WTC11 (cell line): ENCODE measurements at regions not wholly inside any gene's neighbourhood (a gene's known extent, or its start where the extent isn't known, plus 50 kb on each side); places are given as distances from the start of the nearest gene placed in this dataset.
"Not testable (repeated sequence)": the region's sequence is repeated elsewhere in the genome, so short reads cannot be mapped to it uniquely, and the experiment has no call there.

ENCODE experiments used
- ATAC-seq: fragments of 200-7000 bp; cut with Tn5 transposase; 2 replicates; pipeline ENCODE4 v1.10.0; 2021; ENCODE audit warnings: mild to moderate bottlenecking, moderate library complexity
- CTCF ChIA-PET: fragments of 300-600 bp; sonication (Branson Sonifier 250); formaldehyde crosslinking; loops from one replicate; lab custom pipeline; 2021; ENCODE audit warnings: antibody characterized with exemption; lab: Charles Lee
- POLR2A ChIA-PET: fragments of 350-600 bp; sonication (Branson Sonifier 250); formaldehyde crosslinking; loops from one replicate; lab custom pipeline; 2021; ENCODE audit warnings: antibody characterized with exemption; lab: Charles Lee
- DNase-seq: peaks from one replicate; pipeline ENCODE4 v3.0.0; 2021; ENCODE audit warnings: low spot score
- H3K27ac Mint-ChIP-seq: 2 replicates; pipeline ENCODE4 v1.8.0; 2021; ENCODE audit warnings: mixed read lengths
- H3K27me3 Mint-ChIP-seq: 2 replicates; pipeline ENCODE4 v1.8.0; 2021; ENCODE audit warnings: low read depth, mild to moderate bottlenecking, moderate library complexity, mixed read lengths
- H3K36me3 Mint-ChIP-seq: 2 replicates; pipeline ENCODE4 v1.8.0; 2021; ENCODE audit warnings: mixed read lengths
- H3K4me1 Mint-ChIP-seq: 2 replicates; pipeline ENCODE4 v1.8.0; 2022; ENCODE audit warnings: mixed read lengths
- H3K4me3 Mint-ChIP-seq: 2 replicates; pipeline ENCODE4 v1.8.0; 2021; ENCODE audit warnings: mild to moderate bottlenecking, moderate library complexity, mixed read lengths
- H3K9me3 Mint-ChIP-seq: 2 replicates; pipeline ENCODE4 v1.8.0; 2021; ENCODE audit warnings: mixed read lengths
- CREB1 ChIP-seq: sonication (generic); formaldehyde crosslinking; IDR thresholded peaks from 2 replicates; pipeline ENCODE4 v1.8.0; 2023; ENCODE audit warnings: mild to moderate bottlenecking, missing genetic modification reagents
- CREM ChIP-seq: sonication (generic); formaldehyde crosslinking; IDR thresholded peaks from 2 replicates; pipeline ENCODE4 v1.8.1; 2022; ENCODE audit warnings: mild to moderate bottlenecking, missing genetic modification reagents, moderate library complexity
- FOXP1 ChIP-seq: sonication (generic); formaldehyde crosslinking; IDR thresholded peaks from 2 replicates; pipeline ENCODE4 v1.8.0; 2022; ENCODE audit warnings: missing genetic modification reagents, mild to moderate bottlenecking, moderate library complexity, borderline replicate concordance
- GABPB1 ChIP-seq: sonication (generic); formaldehyde crosslinking; IDR thresholded peaks from 2 replicates; pipeline ENCODE4 v1.8.1; 2023; ENCODE audit warnings: mild to moderate bottlenecking, missing genetic modification reagents
- JUN ChIP-seq: sonication (generic); formaldehyde crosslinking; IDR thresholded peaks from 2 replicates; pipeline ENCODE4 v1.8.0; 2023; ENCODE audit warnings: mild to moderate bottlenecking, missing genetic modification reagents
- KAT7 ChIP-seq: sonication (generic); formaldehyde crosslinking; IDR thresholded peaks from 2 replicates; pipeline ENCODE4 v1.8.1; 2023; ENCODE audit warnings: missing genetic modification reagents, mild to moderate bottlenecking, borderline replicate concordance
- MXD4 ChIP-seq: fragments of 250-450 bp; sonication (Bioruptor Pico); IDR thresholded peaks from 2 replicates; pipeline ENCODE4 v1.8.0; 2021; ENCODE audit warnings: mild to moderate bottlenecking, moderate library complexity, borderline replicate concordance
- RELA ChIP-seq: sonication (generic); formaldehyde crosslinking; IDR thresholded peaks from 2 replicates; pipeline ENCODE4 v1.8.1; 2022; ENCODE audit warnings: missing genetic modification reagents, mild to moderate bottlenecking, borderline replicate concordance
- RORB ChIP-seq: fragments of 250-450 bp; sonication (Bioruptor Pico); IDR thresholded peaks from 2 replicates; pipeline ENCODE4 v1.9.0; 2021; ENCODE audit warnings: mild to moderate bottlenecking
- ZNF121 ChIP-seq: sonication (generic); formaldehyde crosslinking; IDR thresholded peaks from 2 replicates; pipeline ENCODE4 v1.8.0; 2023; ENCODE audit warnings: missing genetic modification reagents
- ZNF263 ChIP-seq: sonication (generic); formaldehyde crosslinking; IDR thresholded peaks from 2 replicates; pipeline ENCODE4 v1.8.1; 2022; ENCODE audit warnings: low read depth, mild to moderate bottlenecking, moderate library complexity, missing genetic modification reagents
- ZNF317 ChIP-seq: sonication (generic); formaldehyde crosslinking; IDR thresholded peaks from 2 replicates; pipeline ENCODE4 v1.8.1; 2023; ENCODE audit warnings: low read depth, mild to moderate bottlenecking, moderate library complexity, missing genetic modification reagents, borderline replicate concordance
- TF ChIP-seq, protein P1 (sequence below): sonication (generic); formaldehyde crosslinking; IDR thresholded peaks from 2 replicates; pipeline ENCODE4 v1.8.1; 2023; ENCODE audit warnings: mild to moderate bottlenecking, missing genetic modification reagents
- TF ChIP-seq, protein P2 (sequence below): sonication (generic); formaldehyde crosslinking; IDR thresholded peaks from 2 replicates; pipeline ENCODE4 v1.8.0; 2022; ENCODE audit warnings: mild to moderate bottlenecking, missing genetic modification reagents
- TF ChIP-seq, protein P3 (sequence below): sonication (generic); formaldehyde crosslinking; IDR thresholded peaks from 2 replicates; pipeline ENCODE4 v1.8.1; 2023; ENCODE audit warnings: mild to moderate bottlenecking, missing genetic modification reagents
- TF ChIP-seq, protein P4 (sequence below): sonication (generic); formaldehyde crosslinking; IDR thresholded peaks from 2 replicates; pipeline ENCODE4 v1.8.0; 2022; ENCODE audit warnings: mild to moderate bottlenecking, missing genetic modification reagents
- TF ChIP-seq, protein P5 (sequence below): sonication (generic); formaldehyde crosslinking; IDR thresholded peaks from 2 replicates; pipeline ENCODE4 v1.8.0; 2022; ENCODE audit warnings: missing genetic modification reagents

DNA sequence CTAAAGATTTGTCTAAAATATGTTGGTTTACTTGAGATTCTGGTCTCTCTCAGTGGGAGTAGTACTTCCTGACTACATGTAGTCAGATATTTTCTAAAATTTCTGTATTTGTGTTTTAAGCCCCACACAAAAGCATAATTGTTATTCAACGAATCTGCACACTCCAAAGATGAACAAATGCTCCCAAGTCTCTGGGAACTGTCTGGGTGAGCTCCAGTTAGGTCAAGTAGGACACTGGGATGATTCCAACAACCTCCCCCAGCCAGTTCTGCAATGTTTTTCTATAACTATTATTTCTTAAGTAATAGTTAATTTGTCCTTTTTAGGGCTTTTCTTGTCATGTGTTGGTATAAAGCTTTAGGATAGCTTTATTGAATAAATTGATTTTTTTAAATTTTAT lies 174.6 kb downstream of the FAM174A start:
- ChIA-PET POLR2A (no interaction called here), CTCF (interaction anchor here (1.3 kb wide), 1 partner anchor 12 kb away, joined by 5 read pairs; no protein-coding TSS in a partner anchor)
- Mint-ChIP-seq H3K4me3 (no peak overlapping the region), H3K36me3 (no peaks in the 10 kb centered on the region), H3K9me3 (no peaks in the 10 kb centered on the region), H3K27ac (no peak overlapping the region), H3K4me1 (peaks cover 12% of the 10 kb centered on the region), H3K27me3 (no peaks in the 10 kb centered on the region)
- no peak for TF ChIP-seq GABPB1
- TF ChIP-seq, protein P1, sequence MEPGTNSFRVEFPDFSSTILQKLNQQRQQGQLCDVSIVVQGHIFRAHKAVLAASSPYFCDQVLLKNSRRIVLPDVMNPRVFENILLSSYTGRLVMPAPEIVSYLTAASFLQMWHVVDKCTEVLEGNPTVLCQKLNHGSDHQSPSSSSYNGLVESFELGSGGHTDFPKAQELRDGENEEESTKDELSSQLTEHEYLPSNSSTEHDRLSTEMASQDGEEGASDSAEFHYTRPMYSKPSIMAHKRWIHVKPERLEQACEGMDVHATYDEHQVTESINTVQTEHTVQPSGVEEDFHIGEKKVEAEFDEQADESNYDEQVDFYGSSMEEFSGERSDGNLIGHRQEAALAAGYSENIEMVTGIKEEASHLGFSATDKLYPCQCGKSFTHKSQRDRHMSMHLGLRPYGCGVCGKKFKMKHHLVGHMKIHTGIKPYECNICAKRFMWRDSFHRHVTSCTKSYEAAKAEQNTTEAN (CRISPR knock-in tag): no peak
- TF ChIP-seq FOXP1 (CRISPR knock-in tag): no peak
- TF ChIP-seq, protein P2, sequence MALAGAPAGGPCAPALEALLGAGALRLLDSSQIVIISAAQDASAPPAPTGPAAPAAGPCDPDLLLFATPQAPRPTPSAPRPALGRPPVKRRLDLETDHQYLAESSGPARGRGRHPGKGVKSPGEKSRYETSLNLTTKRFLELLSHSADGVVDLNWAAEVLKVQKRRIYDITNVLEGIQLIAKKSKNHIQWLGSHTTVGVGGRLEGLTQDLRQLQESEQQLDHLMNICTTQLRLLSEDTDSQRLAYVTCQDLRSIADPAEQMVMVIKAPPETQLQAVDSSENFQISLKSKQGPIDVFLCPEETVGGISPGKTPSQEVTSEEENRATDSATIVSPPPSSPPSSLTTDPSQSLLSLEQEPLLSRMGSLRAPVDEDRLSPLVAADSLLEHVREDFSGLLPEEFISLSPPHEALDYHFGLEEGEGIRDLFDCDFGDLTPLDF (CRISPR knock-in tag): no peak
- TF ChIP-seq, protein P3, sequence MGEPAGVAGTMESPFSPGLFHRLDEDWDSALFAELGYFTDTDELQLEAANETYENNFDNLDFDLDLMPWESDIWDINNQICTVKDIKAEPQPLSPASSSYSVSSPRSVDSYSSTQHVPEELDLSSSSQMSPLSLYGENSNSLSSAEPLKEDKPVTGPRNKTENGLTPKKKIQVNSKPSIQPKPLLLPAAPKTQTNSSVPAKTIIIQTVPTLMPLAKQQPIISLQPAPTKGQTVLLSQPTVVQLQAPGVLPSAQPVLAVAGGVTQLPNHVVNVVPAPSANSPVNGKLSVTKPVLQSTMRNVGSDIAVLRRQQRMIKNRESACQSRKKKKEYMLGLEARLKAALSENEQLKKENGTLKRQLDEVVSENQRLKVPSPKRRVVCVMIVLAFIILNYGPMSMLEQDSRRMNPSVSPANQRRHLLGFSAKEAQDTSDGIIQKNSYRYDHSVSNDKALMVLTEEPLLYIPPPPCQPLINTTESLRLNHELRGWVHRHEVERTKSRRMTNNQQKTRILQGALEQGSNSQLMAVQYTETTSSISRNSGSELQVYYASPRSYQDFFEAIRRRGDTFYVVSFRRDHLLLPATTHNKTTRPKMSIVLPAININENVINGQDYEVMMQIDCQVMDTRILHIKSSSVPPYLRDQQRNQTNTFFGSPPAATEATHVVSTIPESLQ (CRISPR knock-in tag): no peak
- TF ChIP-seq ZNF317 (CRISPR knock-in tag): no peak
- TF ChIP-seq, protein P4, sequence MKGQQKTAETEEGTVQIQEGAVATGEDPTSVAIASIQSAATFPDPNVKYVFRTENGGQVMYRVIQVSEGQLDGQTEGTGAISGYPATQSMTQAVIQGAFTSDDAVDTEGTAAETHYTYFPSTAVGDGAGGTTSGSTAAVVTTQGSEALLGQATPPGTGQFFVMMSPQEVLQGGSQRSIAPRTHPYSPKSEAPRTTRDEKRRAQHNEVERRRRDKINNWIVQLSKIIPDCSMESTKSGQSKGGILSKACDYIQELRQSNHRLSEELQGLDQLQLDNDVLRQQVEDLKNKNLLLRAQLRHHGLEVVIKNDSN (CRISPR knock-in tag): no peak
- TF ChIP-seq, protein P5, sequence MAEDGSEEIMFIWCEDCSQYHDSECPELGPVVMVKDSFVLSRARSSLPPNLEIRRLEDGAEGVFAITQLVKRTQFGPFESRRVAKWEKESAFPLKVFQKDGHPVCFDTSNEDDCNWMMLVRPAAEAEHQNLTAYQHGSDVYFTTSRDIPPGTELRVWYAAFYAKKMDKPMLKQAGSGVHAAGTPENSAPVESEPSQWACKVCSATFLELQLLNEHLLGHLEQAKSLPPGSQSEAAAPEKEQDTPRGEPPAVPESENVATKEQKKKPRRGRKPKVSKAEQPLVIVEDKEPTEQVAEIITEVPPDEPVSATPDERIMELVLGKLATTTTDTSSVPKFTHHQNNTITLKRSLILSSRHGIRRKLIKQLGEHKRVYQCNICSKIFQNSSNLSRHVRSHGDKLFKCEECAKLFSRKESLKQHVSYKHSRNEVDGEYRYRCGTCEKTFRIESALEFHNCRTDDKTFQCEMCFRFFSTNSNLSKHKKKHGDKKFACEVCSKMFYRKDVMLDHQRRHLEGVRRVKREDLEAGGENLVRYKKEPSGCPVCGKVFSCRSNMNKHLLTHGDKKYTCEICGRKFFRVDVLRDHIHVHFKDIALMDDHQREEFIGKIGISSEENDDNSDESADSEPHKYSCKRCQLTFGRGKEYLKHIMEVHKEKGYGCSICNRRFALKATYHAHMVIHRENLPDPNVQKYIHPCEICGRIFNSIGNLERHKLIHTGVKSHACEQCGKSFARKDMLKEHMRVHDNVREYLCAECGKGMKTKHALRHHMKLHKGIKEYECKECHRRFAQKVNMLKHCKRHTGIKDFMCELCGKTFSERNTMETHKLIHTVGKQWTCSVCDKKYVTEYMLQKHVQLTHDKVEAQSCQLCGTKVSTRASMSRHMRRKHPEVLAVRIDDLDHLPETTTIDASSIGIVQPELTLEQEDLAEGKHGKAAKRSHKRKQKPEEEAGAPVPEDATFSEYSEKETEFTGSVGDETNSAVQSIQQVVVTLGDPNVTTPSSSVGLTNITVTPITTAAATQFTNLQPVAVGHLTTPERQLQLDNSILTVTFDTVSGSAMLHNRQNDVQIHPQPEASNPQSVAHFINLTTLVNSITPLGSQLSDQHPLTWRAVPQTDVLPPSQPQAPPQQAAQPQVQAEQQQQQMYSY (CRISPR knock-in tag): no peak
- TF ChIP-seq KAT7: no peak
- no peak for TF ChIP-seq ZNF121 (CRISPR knock-in tag)
- TF ChIP-seq CREB1 (CRISPR knock-in tag): no peak
- TF ChIP-seq RELA (CRISPR knock-in tag): no peak
- no peak for TF ChIP-seq MXD4 (CRISPR knock-in tag)
- TF ChIP-seq ZNF263 (CRISPR knock-in tag): no peak
- no peak for TF ChIP-seq JUN (CRISPR knock-in tag)
- TF ChIP-seq RORB: no peak
- no peak for TF ChIP-seq CREM (CRISPR knock-in tag)
- no peak for DNase-seq
- ATAC-seq: no peak

DNA sequence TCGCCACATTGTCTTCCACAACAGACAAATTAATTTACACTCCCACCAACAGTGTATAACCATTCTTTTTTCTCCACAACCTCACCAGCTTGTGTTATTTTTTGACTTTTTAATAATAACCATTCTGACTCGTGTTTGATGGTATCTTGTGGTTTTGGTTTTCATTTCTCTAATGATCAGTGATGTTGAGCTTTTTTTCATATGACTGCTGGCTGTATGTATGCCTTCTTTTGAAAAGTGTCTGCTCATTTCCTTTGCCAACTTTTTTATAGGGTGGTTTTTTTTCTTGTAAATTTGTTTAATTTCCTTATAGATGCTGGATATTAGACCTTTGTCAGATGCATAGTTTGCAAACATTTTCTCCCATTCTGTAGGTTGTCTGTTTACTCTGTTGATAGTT lies 179.6 kb downstream of the FAM174A start:
- H3K4me3 Mint-ChIP-seq, H3K36me3 Mint-ChIP-seq, H3K27me3 Mint-ChIP-seq, DNase-seq, H3K9me3 Mint-ChIP-seq, ATAC-seq, H3K27ac Mint-ChIP-seq, POLR2A ChIA-PET, CTCF ChIA-PET, H3K4me1 Mint-ChIP-seq: not testable (repeated sequence)
